H1 (cell line): ENCODE measurements at regions not wholly inside any gene's neighbourhood (a gene's known extent, or its start where the extent isn't known, plus 50 kb on each side); places are given as distances from the start of the nearest gene placed in this dataset.

ENCODE experiments used
- CHD7 ChIP-seq: fragments of 300-600 bp; sonication (generic); IDR thresholded peaks from 2 replicates; pipeline ENCODE4 v1.7.1; 2012; ENCODE audit warnings: low read length, moderate library complexity, mild to moderate bottlenecking, inconsistent platforms; ENCODE audit not compliant: insufficient replicate concordance
- EP300 ChIP-seq, 2 experiments: IDR thresholded peaks; 1 replicate in 1 of 2; 2 replicates in 1 of 2; pipeline ENCODE4 v1.6.1; 2011 to 2012; ENCODE audit warnings: low read depth in 2 of 2, low read length in 2 of 2, mild to moderate bottlenecking in 2 of 2, borderline replicate concordance in 1 of 2, inconsistent platforms in 1 of 2, moderate library complexity in 1 of 2
- GTF2F1 ChIP-seq: IDR thresholded peaks from 2 replicates; pipeline ENCODE4 v1.6.1; 2012; ENCODE audit warnings: low read depth, low read length, improper control_type of control experiment, borderline replicate concordance
- MAFK ChIP-seq: IDR thresholded peaks from 2 replicates; pipeline ENCODE4 v1.6.1; 2012; ENCODE audit warnings: low read depth, mild to moderate bottlenecking, improper control_type of control experiment, low read length
- SP1 ChIP-seq: IDR thresholded peaks from 2 replicates; pipeline ENCODE4 v1.6.1; 2011; ENCODE audit warnings: low read depth, low read length
- TBP ChIP-seq: IDR thresholded peaks from 2 replicates; pipeline ENCODE4 v1.6.1; 2011; ENCODE audit warnings: low read depth, low read length, improper control_type of control experiment
- USF2 ChIP-seq: IDR thresholded peaks from 2 replicates; pipeline ENCODE4 v1.6.1; 2011; ENCODE audit warnings: low read length, improper control_type of control experiment

- no peak for TF ChIP-seq CHD7
- no peak for TF ChIP-seq MAFK
- TF ChIP-seq GTF2F1: no peak
- no peak for TF ChIP-seq EP300 (IDR thresholded peaks at IDR 0.05; ENCODE audit: borderline replicate concordance in 1 of 2, low read depth in 2 of 2, low read length in 2 of 2)
- no peak for TF ChIP-seq SP1
- no peak for TF ChIP-seq TBP
- TF ChIP-seq USF2: no peak
- TF ChIP-seq, all 59 proteins: peak for 0
Measured at GRCh38 chr5:4027088-4027734, 431.6 kb downstream of the IRX1 start (continued).
